B cell (primary cell): ENCODE measurements at regions not wholly inside any gene's neighbourhood (a gene's known extent, or its start where the extent isn't known, plus 50 kb on each side); places are given as distances from the start of the nearest gene placed in this dataset.

Source experiments
- ATAC-seq: fragments of 200-7000 bp; cut with Tn5 transposase; one replicate; pipeline ENCODE4 v1.10.0; 2021; ENCODE audit warnings: low read depth, mild to moderate bottlenecking, moderate number of reproducible peaks, moderate library complexity
- CTCF ChIA-PET: fragments of 350-600 bp; sonication (Branson Sonifier 250); formaldehyde crosslinking; loops from one replicate; lab custom pipeline; 2021; ENCODE audit warnings: antibody characterized with exemption, inconsistent platforms; lab: Charles Lee
- POLR2A ChIA-PET: fragments of 350-600 bp; sonication (Branson Sonifier 250); formaldehyde crosslinking; loops from one replicate; lab custom pipeline; 2021; ENCODE audit warnings: antibody characterized with exemption; lab: Charles Lee
- DNase-seq: peaks from one replicate; pipeline ENCODE4 v3.0.0; 2013
- H2AFZ ChIP-seq: 2 replicates; pipeline ENCODE4 v1.6.1; 2012; ENCODE audit warnings: mild to moderate bottlenecking, low read depth, low read length; ENCODE audit not compliant: insufficient read depth, poor library complexity, severe bottlenecking
- H3K27ac ChIP-seq, 2 donors: 1 replicate in 1 of 2; 2 replicates in 1 of 2; pipeline ENCODE4 v1.5.1; 2012 to 2013; ENCODE audit warnings: low read length in 2 of 2, mild to moderate bottlenecking in 2 of 2, moderate library complexity in 1 of 2
- H3K27me3 ChIP-seq, 4 experiments: fragments of 200-600 bp in 1 of 4; sonication (generic) in 1 of 4; replicated peaks in 1 of 4; 1 replicate in 2 of 4; 2 replicates in 2 of 4; pipeline versions ENCODE4 v1.6.1 to v1.7.0; 2013 to 2016; ENCODE audit warnings: low read length in 3 of 4, mild to moderate bottlenecking in 2 of 4, mixed read lengths in 1 of 4, moderate library complexity in 1 of 4; ENCODE audit not compliant: insufficient read depth in 4 of 4, control insufficient read depth in 3 of 4; ENCODE audit errors: control extremely low read depth in 1 of 4
- H3K36me3 ChIP-seq, 2 experiments: replicated peaks in 1 of 2; 1 replicate in 1 of 2; 2 replicates in 1 of 2; pipeline versions ENCODE4 v1.6.1 to v1.7.1; 2013; ENCODE audit warnings: low read length in 1 of 2; ENCODE audit not compliant: insufficient read depth in 2 of 2, control insufficient read depth in 1 of 2; ENCODE audit errors: control extremely low read depth in 1 of 2, extremely low read depth in 1 of 2
- H3K4me1 ChIP-seq, 2 donors: fragments of 200-600 bp in 1 of 2; sonication (generic) in 1 of 2; 1 replicate in 1 of 2; 2 replicates in 1 of 2; pipeline versions ENCODE4 v1.5.1 to v1.6.1; 2013 to 2017; ENCODE audit warnings: low read length in 2 of 2; ENCODE audit not compliant: control insufficient read depth in 2 of 2, insufficient read depth in 2 of 2
- H3K4me2 ChIP-seq: replicated peaks from 2 replicates; pipeline ENCODE3; 2012; ENCODE audit warnings: mild to moderate bottlenecking, low read depth, low read length; ENCODE audit not compliant: poor library complexity, severe bottlenecking
- H3K4me3 ChIP-seq, 5 experiments: fragments of 200-600 bp in 1 of 5; sonication (generic) in 1 of 5; 1 replicate in 3 of 5; 2 replicates in 2 of 5; pipeline versions ENCODE4 v1.5.1 to v1.7.0; 2011 to 2016; ENCODE audit warnings: low read length in 4 of 5, mild to moderate bottlenecking in 4 of 5, low read depth in 2 of 5, control low read depth in 1 of 5, moderate library complexity in 1 of 5; ENCODE audit not compliant: insufficient read depth in 1 of 5; ENCODE audit errors: control extremely low read depth in 1 of 5, extremely low read depth in 1 of 5
- H3K79me2 ChIP-seq: fragments of 200-600 bp; sonication (generic); one replicate; pipeline ENCODE4 v1.6.0; 2016; ENCODE audit warnings: low read length; ENCODE audit not compliant: control insufficient read depth, insufficient read depth
- H3K9ac ChIP-seq: fragments of 200-600 bp; sonication (generic); 2 replicates; pipeline ENCODE4 v1.6.1; 2017; ENCODE audit warnings: mild to moderate bottlenecking, low read length, moderate library complexity
- H3K9me3 ChIP-seq, 3 donors: one replicate each; pipeline versions ENCODE4 v1.6.1 to v1.7.1; 2013; ENCODE audit warnings: low read length in 2 of 3; ENCODE audit not compliant: control insufficient read depth in 2 of 3, insufficient read depth in 1 of 3; ENCODE audit errors: control extremely low read depth in 1 of 3
- H4K20me1 ChIP-seq: 2 replicates; pipeline ENCODE4 v1.6.0; 2012; ENCODE audit warnings: mild to moderate bottlenecking, low read length; ENCODE audit not compliant: insufficient read depth, control insufficient read depth, poor library complexity, severe bottlenecking
- H3K27ac Mint-ChIP-seq: one replicate; pipeline ENCODE4 v1.8.0; 2021; ENCODE audit warnings: mixed read lengths
- H3K27me3 Mint-ChIP-seq: one replicate; pipeline ENCODE4 v1.8.0; 2021; ENCODE audit warnings: mixed read lengths
- H3K4me1 Mint-ChIP-seq: one replicate; pipeline ENCODE4 v1.8.0; 2021; ENCODE audit warnings: mixed read lengths
- H3K4me3 Mint-ChIP-seq: one replicate; pipeline ENCODE4 v1.8.0; 2021; ENCODE audit warnings: mixed read lengths
- H3K9me3 Mint-ChIP-seq: one replicate; pipeline ENCODE4 v1.8.0; 2022; ENCODE audit warnings: mixed read lengths; ENCODE audit not compliant: insufficient read depth
- EZH2 ChIP-seq: IDR thresholded peaks from 2 replicates; pipeline ENCODE4 v1.6.1; 2012; ENCODE audit warnings: borderline replicate concordance, low read depth, mild to moderate bottlenecking, moderate library complexity, low read length; ENCODE audit not compliant: insufficient read depth, poor library complexity, severe bottlenecking
- WGBS: methylation state at CpG from one replicate; pipeline ENCODE4 v1.1.5; 2013; ENCODE audit warnings: missing lambda C conversion rate; ENCODE audit not compliant: insufficient coverage; 5-methylcytosine and 5-hydroxymethylcytosine counted together
- intact Hi-C: fragments of 100-400 bp; cut with micrococcal nuclease; formaldehyde crosslinking; loops from one replicate; pipeline ENCODE4 v1.10.0; 2022
- TF ChIP-seq, protein P1 (sequence below): fragments of 200-600 bp; IDR thresholded peaks from one replicate; pipeline ENCODE4 v1.8.0; 2022; ENCODE audit warnings: antibody characterized with exemption, mild to moderate bottlenecking

GRCh38 chr2:136645236-136645828, 120.0 kb upstream of the THSD7B start:
- no peaks in the 10 kb centered on the region for H3K4me1 ChIP-seq
- ChIA-PET CTCF (no interaction called here), POLR2A (no interaction called here)
- DNase-seq (no peak), ATAC-seq (no peak)
- no peak overlapping the region for H2AFZ ChIP-seq
- Mint-ChIP-seq H3K9me3 (no peaks in the 10 kb centered on the region), H3K27me3 (peaks cover 31% of the 10 kb centered on the region), H3K4me1 (no peaks in the 10 kb centered on the region), H3K27ac (no peak overlapping the region), H3K4me3 (no peak overlapping the region)
- H3K27ac ChIP-seq, result no peak overlapping the region
- H3K9ac ChIP-seq, result no peak overlapping the region
- no peaks in the 10 kb centered on the region for H4K20me1 ChIP-seq
- H3K36me3 ChIP-seq, result no peaks in the 10 kb centered on the region
- WGBS, result 86% methylated on average over 1 of the region's 3 CpGs
- no peak overlapping the region for H3K4me2 ChIP-seq
- no peak overlapping the region for H3K4me3 ChIP-seq
- H3K9me3 ChIP-seq, result no peaks in the 10 kb centered on the region
- TF ChIP-seq, protein P1, sequence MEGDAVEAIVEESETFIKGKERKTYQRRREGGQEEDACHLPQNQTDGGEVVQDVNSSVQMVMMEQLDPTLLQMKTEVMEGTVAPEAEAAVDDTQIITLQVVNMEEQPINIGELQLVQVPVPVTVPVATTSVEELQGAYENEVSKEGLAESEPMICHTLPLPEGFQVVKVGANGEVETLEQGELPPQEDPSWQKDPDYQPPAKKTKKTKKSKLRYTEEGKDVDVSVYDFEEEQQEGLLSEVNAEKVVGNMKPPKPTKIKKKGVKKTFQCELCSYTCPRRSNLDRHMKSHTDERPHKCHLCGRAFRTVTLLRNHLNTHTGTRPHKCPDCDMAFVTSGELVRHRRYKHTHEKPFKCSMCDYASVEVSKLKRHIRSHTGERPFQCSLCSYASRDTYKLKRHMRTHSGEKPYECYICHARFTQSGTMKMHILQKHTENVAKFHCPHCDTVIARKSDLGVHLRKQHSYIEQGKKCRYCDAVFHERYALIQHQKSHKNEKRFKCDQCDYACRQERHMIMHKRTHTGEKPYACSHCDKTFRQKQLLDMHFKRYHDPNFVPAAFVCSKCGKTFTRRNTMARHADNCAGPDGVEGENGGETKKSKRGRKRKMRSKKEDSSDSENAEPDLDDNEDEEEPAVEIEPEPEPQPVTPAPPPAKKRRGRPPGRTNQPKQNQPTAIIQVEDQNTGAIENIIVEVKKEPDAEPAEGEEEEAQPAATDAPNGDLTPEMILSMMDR, result no peak
- H3K27me3 ChIP-seq, result no peaks in the 10 kb centered on the region
- intact Hi-C loops, result no loop called here
- H3K79me2 ChIP-seq, result no peaks in the 10 kb centered on the region

GRCh38 chr2:136639651-136640050, 125.7 kb upstream of the THSD7B start:
- no peak overlapping the region for H3K9ac ChIP-seq
- no peak for DNase-seq
- POLR2A ChIA-PET, result no interaction called here
- no peaks in the 10 kb centered on the region for H4K20me1 ChIP-seq
- no peak for ATAC-seq
- WGBS, result 93% methylated on average over 14 of the region's 15 CpGs
- H3K9me3 ChIP-seq, result no peaks in the 10 kb centered on the region
- H3K4me3 ChIP-seq, result no peak overlapping the region
- no peaks in the 10 kb centered on the region for H3K9me3 Mint-ChIP-seq
- no peaks in the 10 kb centered on the region for H3K36me3 ChIP-seq
- H3K4me3 Mint-ChIP-seq, result no peak overlapping the region
- H3K27ac ChIP-seq, result no peak overlapping the region
- peaks cover 19% of the 10 kb centered on the region for H3K27me3 Mint-ChIP-seq
- H3K4me2 ChIP-seq, result no peak overlapping the region
- intact Hi-C loops, result no loop called here
- no peaks in the 10 kb centered on the region for H3K4me1 Mint-ChIP-seq
- CTCF ChIA-PET, result no interaction called here
- H3K27me3 ChIP-seq, result no peaks in the 10 kb centered on the region
- no peak overlapping the region for H3K27ac Mint-ChIP-seq
- H2AFZ ChIP-seq, result no peak overlapping the region
- H3K4me1 ChIP-seq, result no peaks in the 10 kb centered on the region
- H3K79me2 ChIP-seq, result no peaks in the 10 kb centered on the region
- TF ChIP-seq EZH2, result no peak
- TF ChIP-seq, protein P1, result no peak
